ENCODE measurements at regions not wholly inside any gene's neighbourhood (a gene's known extent, or its start where the extent isn't known, plus 50 kb on each side); places are given as distances from the start of the nearest gene placed in this dataset.

DNA sequence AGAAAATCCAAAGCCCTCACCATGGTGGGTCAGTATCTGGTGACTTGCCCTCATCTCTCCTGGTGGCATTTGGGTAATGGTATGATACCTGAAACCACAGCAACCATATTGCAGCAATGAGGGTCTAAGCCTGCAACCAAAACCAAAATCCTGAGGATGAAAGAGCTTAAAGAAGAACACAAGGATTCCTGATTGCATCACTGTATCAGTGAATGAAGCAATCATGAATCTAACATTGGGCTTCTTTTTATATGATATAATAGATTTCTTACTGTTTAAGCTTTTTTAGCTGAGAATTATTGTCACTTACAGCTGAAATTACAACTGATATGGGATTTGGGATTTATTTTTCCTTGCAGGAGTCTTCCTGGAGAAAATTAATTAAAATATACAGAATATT lies 269.9 kb downstream of the MEF2C start:
- no peak for DNase-seq

DNA sequence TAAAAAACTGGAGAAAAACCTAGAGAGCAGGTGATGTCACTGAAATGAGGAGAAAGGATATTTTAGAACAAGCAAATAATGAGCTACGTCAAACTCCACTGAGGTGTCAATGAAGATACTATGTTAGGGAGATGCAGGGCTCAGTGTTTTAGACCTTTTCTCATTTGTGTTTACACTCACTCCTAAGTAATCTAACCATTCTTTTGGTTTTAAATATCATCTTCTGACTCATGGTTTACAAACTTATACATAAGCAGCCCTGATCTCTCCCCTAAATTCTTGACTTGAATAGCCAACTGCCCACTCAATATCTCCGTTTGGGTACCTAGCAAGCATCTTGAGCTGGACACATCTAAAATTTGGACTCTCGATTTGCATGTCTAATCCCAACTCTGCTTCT lies 272.4 kb downstream of the MEF2C start:
- DNase-seq: no peak

DNA sequence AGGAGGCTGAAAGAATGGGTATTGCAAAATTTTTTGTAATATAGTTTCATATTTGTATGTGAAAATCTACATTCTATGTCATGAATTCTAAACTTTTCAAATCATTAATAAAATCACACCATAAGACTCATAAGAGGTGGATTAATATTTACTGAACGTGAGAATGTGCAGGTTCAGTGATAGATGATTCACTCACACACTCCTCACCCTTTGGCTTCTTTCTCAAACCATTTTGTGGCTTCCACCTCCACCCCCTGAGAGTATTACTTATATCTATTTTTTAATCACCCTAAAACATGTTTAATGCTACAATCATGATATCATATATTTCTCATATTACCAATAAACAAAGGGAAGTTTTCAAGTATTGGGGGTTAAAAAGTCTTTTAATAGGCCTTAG lies 275.5 kb downstream of the MEF2C start:
- DNase-seq: no peak

DNA sequence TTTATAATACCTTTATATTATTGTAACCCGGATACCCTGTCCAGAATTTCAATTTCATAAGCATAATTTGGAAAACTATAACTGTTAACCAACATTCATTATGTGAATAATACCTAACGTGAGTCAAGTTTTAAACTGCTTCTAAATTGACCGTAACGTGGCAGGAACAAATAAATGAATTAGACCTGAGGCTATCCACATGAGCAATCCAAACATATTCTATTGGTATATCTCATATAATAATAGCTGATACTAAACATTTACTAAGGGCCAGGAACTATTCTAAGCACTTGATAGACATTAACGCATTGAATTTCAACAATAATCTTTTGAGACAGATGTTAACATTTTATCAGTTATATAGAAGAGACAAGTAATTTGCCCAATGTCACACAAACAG lies 276.4 kb downstream of the MEF2C start:
- no peak for DNase-seq

DNA sequence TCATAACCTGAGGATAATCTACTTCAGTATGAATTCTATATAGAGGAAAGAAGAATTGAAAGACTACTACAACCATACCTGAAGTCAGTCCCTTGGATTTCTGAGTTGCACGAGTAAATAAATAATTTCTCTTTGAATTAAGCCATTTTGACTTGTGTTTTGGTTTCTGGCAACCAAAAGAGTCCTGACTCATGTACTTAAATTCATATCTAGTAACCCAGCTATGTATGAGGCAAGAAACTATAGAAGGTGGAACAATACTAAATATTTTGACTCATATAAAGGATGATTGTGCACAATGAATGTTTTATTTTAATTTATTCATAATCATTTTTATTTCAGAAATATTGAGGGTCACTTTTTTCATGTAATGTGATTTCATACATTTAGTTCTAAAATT lies 276.8 kb downstream of the MEF2C start:
- no peak for DNase-seq

DNA sequence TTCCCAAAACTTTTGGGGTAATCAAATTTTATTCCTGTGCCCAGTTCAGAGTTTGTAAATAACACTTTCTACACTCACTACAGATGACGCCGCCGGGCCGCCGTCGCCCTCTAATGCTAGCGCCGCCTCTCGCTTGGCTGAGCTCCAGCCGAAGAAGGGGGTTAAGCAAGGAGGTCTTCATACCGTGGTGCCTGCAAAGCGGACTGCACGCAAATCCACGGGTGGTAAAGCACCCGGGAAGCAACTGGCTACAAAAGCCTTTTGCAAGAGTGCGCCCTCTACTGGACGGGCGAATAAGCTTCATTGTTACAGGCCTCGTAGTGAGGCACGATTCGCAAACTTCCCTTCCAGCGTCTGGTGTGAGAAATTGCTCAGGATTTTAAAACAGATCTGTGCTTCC lies 280.4 kb downstream of the MEF2C start:
- DNase-seq: no peak

DNA sequence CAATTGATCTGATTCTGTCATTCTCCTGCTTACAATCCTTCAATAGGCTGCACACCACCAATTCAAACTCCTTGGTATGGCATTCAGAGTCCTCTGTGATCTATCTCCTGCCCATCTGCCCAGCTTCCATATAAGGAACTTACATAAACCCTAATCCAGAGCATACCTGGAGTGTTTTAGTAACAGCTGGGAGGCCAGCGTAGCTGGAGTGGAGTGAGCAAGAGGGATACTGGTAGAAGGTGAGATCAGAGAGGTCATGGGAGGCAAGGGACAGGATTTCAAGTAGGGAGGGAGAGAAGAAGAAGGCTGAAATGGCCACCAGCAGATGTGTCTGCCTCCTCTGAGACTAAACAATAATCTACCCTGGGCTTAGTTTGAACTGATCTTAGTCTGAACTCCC lies 288.5 kb downstream of the MEF2C start:
- no peak for DNase-seq

DNA sequence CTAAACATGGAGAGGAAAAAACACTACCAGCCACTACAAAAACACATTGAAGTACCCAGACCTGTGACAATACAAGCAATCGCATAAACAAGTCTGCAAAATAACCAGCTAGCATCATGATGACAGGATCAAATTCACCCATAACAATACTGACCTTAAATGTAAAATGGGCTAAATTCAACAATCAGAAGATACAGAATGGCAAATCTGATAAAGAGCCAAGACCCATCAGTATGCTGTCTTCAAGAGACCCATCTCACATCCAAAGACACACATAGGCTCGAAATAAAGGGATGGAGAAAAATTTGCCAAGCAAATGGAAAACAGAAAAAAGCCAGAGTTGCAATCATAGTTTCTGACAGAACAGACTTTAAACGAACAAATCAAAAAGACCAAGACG lies 294.4 kb downstream of the MEF2C start:
- no peak for DNase-seq

DNA sequence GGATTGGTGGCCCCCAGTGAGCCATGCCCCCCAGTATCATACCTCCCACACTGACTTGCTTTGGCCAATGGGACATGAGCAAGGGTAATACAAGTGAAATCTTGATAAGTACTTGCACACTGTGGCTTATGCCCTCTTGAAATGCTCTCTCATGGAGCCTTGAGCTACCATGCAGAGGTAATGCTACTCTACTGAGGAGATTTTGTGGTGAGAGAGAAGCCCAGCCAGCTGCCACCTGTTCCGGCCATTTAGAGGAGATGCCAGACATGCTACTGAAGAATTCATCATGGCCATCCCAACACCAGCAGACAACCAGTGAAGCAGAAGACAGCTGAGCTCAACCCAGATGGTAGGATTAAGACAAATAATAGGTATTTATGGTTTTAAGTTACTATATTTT lies 299.5 kb downstream of the MEF2C start:
- DNase-seq: no peak

DNA sequence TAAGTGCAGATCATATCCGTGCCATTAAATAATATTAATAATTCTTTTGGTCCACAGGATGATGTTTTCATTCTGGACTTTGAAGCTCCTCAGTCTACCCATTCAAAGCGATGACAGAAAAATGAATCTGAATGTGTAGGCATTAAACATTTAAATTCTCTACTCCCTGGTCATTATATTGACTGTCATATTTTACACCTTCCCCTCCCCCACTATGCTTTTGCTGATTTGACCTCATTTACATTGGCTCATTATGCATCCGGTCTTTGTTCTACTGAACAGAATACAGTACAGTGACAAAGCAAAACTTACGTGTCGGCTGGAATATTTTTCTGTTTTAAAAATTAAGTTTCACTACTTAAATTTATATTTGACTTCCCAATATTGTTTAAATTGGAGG lies 289.7 kb upstream of the TMEM161B start:
- DNase-seq: no peak

DNA sequence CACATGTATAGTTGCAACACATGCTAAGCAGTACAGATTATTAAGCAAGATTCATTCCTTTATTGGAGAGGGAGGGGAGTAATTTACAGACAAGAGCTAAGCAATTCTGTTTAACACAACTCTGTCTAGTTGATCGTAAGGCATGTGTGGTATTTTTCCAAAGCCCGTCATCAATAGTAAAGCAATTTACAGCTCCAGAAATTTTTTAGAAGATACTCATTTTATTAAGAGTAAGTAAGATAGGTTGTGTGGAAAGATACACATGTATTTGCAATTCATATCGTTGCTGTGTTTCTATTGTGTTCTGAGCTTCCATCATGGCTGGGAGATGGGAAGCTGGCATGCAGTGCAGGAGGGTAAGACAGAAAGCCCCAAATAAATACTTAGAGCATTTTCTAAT lies 289.2 kb upstream of the TMEM161B start:
- DNase-seq: no peak

DNA sequence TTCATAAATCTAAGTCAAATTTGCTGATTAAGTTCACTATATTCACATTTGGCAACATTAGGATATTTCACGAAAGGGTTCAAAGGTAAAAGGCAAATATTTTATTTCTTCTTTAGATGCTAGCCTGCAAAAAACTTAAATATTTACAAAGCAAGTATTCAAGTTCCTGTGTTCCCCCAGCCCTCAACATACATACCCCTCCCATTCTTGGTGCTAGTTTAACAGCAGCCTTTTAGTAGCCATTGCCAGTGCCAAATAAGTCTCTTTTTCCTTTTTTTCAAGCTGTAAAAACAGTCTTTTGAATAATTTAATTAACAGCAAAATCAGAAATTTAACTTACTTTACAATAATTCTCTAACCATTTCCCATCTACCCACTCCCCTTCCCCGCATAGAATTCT lies 288.5 kb upstream of the TMEM161B start:
- DNase-seq: no peak

DNA sequence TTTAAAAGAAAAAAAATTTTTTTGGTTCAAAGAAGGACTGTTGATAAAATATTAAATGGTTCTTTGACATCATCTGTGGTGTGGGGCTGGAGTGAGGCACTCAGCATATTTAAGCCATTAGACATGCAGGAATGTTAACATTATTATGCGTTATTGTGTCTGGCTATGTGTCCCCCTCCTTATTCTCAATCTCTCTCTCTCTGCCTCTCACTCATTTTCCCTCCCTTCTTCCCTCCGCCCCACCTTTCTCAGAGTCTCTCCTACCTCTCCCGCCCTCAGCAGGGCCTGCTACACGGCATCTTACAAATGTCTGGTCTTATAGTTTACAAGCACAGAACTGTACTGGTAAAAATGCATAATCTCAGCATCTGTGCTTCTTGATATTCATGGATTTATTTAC lies 287.8 kb upstream of the TMEM161B start:
- no peak for DNase-seq

DNA sequence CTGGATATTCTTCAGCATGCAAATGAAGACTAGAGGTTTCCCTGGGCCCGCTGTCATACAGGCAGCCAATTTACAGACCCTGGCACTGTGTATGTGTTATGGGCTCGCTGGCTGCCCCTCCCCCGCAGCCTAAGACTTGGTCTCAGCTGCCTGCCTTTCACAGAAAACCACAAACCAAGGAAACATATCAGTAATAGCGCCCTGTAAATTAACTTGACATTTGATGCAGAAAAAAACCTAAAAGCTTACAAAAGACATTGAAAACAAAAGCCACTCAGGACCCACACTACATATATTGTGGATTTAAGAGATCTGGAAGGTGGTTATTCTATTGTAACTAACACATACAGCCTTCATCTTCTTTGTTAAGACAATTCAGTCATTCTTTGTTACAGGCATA lies 287.0 kb upstream of the TMEM161B start:
- DNase-seq: no peak

DNA sequence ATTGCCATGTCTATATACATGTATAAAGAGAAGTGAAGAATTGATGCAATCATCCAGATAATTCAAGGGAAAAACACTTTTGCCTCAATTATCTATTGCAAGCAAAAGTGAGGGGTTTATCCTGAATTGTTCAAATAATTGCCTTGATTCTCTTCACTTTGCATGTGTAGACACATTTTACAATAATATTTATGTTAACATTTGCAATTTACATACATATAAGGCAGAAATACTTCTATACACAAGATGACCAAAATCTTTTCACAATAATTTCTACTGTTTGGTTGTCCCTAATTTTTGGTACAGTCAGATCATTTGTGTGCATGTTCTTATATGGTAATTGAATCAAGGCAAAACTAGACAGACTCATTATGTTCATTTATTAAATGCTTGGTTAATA lies 285.3 kb upstream of the TMEM161B start:
- no peak for DNase-seq

DNA sequence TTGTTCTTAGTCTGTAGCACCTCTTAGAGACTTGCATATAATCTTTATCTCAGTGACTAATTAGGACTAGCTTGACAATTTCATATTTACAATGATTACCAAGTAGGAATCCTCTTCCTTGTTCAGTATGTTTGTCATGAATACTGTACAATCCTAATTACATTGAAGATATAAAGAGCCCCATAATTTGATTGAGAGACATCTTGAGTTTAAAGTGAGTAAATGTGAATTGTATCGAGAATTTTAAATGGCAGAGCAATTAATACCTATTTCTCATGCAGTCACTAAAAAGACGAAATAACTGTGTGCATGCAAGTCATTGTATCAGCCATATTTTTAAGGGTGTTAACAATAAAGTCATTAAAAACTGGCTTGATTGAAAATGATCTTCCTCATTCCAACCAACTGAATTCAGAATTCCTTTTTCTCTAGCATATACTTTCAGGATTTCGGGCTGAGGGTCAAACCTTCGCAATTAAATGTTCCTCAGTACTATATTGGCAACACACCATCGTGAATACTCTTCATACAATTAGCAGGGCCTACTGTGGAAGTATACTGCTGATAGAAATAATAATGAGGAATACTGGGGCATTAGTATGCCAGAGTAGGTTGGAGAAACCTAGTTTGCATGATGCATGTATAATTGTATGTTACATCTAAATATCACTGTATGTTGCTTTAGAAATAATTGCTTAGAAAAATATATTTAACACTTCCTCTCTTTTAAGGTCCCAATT lies 284.7 kb upstream of the TMEM161B start:
- no peak for DNase-seq

DNA sequence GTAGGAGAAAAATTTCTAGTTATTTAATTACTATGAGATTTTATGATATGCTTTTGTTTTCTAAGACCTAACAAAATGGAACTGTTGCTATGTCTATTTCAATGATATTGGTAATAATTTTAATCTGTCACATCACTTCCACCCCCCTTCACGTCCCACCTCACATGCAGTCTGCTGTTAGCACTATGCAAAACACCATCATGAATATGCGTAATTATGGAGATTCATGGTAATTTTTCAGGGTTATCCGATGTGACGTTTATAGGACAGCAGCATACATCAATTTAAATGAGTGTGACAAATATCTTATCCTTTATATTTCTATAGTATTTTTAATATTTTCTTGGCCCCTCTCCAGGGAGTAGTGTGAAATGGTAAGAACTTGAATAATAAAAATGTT lies 283.8 kb upstream of the TMEM161B start:
- DNase-seq: no peak

DNA sequence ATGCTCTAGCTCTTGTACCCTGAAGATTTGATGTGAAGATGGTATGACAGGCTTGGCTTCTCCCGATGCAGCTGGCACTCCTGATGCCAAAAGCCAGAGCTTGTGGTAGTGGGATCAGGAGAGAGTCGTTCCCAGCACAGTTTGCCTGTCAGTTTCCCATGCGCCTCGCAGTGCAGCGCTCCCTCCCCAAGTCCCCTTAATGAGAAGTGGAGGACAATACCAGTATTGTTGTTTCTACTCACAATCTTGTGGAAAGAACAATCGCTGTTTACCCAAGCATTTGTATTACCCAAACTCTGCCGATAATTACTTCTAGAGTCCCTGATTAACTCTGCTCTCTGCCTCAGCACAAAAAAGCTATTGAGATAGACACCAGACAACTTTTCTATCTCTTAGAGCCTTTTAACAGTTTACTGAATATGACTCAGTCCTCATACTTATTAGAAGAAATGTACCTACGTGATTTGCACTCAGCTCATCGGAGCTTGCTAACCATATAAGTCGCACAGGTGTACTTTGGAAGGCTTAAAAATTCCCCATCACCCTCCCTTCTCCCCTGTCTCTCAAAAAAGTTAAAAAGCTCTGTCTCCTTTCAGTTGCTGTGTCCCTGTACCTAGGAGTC lies 283.2 kb upstream of the TMEM161B start:
- no peak for DNase-seq

DNA sequence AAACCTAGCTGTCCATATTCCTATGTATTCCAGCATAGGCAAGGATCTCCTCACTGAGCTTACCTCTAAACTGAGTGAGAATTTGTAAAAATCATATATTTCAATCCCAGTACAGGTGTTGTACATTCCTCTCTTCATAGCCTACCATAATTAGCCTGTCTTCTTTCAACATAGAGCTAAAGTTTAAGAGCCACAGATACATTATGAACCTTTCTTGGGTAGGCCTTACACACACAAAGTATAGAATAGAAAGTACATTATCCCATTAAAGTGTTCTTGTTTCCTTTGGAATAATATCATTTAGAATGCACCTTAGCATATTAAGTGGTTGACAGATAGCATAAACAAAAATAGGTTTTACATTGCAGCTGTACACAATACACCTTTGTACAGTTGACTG lies 282.1 kb upstream of the TMEM161B start:
- DNase-seq: no peak

DNA sequence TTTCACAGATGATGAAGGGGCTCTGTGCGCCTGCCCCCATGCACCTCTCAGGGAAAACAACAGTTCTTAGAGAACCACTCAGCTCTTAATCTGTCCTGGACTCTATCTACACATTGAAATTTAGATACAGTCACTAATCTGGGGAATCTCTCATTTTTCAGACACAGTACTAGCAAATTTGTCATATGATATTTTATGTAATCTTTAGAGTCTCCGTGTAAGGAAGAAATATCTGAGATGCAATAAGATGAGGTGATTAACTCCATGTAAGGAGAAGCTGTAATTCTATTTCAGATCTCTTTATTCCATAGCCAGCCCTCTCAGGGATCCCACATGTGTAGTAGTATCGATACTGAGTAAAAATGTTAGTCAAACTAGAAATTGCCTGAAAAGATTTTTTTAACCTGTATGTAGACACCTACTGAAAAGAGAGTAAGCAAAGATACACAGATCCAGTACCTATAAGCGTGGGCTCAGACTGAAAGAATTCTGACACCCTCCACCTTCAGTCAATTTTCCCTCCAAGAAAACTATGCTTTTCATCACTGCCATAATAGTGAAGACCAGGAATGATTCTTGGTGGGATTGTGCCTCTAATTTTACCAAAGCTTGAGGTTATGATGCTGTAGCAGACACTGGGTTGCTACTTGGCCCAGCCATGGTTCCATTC lies 279.6 kb upstream of the TMEM161B start:
- DNase-seq: no peak

DNA sequence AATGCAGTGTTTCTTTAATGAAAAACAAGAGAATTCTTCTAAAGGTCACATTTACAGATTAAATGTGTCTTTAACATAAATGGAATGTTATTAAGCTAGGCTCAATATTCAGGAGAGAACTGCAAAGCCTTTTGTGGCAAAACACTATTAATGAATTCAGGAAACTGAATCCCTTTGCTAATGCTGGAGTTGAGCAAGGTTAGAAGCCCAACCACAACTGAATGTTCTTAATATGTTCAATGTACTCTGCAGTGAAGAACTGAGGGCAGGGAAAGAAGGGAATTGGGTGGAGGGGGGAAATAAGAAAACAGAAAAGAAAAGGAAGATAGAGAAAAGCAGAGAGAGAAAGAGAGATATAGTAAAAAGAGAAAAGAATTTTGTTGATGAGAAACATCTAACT lies 276.7 kb upstream of the TMEM161B start:
- DNase-seq: no peak

DNA sequence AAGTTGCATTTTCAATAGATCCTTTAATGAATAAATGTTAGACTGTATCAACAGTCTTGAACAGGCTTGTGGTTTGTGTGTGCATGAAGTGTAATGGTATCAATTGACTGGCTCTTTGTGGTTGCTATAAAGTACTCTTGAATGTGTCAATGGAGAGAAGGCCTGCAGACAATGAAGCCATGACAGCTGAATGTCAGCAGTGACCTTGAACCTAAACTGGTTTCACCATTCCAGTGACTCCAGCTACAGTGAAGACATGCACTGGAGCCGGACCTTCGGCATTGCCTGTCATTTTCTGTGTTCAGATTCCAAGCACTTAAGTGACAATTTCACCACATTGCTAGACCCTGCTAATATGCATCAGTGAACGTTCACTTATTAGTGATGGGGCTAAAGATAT lies 276.0 kb upstream of the TMEM161B start:
- no peak for DNase-seq

DNA sequence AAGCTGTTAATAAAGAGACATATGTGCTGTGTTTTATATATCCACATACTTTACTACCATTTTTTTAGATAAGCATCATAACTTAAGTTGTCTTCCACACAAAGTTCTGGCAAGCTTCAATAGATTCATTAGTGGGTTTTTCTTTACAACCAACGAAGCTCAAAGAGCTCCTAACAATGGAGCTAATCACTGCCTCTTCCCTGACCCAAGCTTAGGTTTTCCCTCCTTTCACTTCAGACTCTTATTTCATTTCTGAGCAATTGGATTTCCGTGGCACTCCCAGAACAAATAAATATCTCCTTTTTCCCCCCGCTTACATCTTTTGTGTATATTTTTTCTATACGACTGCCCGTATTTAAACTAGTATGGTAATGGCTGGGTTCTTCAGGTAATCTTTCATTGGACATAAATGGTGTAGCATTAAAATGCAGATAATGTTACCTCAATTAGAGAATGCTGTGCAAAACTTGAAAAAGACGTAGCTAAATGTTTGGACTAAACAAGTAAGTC lies 275.5 kb upstream of the TMEM161B start:
- DNase-seq: no peak

DNA sequence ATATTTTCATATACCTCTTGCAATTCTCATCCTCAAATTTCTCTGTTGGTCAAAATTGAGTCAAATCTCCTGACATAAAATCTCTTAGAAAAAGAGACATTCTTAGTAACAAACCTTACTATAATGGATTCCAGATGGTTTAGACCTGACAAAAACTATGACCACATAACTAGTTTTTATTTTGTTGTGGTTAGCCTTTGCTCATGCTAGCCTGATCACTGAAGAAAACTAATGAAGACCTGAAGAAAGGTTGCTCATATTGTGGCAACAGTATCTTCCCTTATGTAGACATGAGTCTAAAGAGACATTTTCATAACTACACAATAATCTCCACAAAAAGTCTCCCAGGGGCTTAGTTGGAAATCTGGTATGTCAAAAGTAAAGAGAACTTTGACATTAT lies 274.1 kb upstream of the TMEM161B start:
- DNase-seq: no peak

Measured in NCI-H1417 treated with DMSO at 0.1 percent for 48 hours (cell line).